ENCODE measurements at regions not wholly inside any gene's neighbourhood (a gene's known extent, or its start where the extent isn't known, plus 50 kb on each side); places are given as distances from the start of the nearest gene placed in this dataset.

DNA sequence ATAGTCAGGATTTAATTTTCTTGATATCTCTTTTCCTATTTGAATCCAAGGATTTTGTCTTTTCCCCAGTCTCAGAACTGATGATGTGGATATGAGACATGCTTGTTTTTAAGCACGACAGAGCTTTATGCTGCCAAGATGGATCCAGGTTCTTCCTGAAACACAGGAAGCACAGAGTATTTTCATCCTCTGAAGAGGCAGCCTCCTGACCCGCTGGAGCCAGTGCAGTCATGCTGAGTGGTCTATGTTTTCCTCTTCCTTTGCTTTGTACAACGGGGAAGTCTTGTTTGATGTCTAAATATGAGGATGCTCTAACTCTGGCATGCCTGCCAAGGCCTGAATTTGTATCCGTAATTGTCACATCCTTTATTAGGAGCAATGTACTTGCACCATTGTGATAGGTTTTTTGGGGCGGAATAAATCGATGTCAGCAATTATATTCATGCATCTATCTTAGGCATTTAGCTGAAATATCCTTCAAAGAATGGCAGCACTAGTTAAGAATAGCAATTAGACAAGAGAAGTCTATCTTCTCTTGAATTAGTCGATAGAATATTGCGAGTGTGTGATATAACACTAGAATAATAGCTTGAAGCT lies 407.1 kb upstream of the JAG1 start:
- Histone ChIP-seq H3K27me3 (ENCODE audit: insufficient read depth, low read depth) (no peaks in the 10 kb centered on the region), H3F3A (ENCODE audit: insufficient read depth, low read depth) (no peaks in the 10 kb centered on the region), H4K20me1 (ENCODE audit: insufficient read depth) (no peaks in the 10 kb centered on the region), H3K27ac (no peak overlapping the region), H3K79me2 (ENCODE audit: low read depth) (no peaks in the 10 kb centered on the region), H3K9me3 (ENCODE audit: insufficient read depth, low read depth) (no peaks in the 10 kb centered on the region), H3K4me3 (no peak overlapping the region), H3K9me2 (ENCODE audit: insufficient read depth) (no peaks in the 10 kb centered on the region), H3K4me2 (no peak overlapping the region), H3K36me3 (ENCODE audit: low read depth) (no peaks in the 10 kb centered on the region), H3K4me1 (replicated peaks; ENCODE audit: insufficient read depth) (no peaks in the 10 kb centered on the region), H2AFZ (no peak overlapping the region)
- intact Hi-C loops (cut with micrococcal nuclease; ENCODE audit: unreplicated experiment), result no loop called here
- ChIA-PET CTCF (no interaction called here), POLR2A (ENCODE audit: unreplicated experiment) (interaction anchor here (0.7 kb wide), 1 partner anchor 79 kb away, joined by 7 read pairs; no protein-coding TSS in a partner anchor)
- no peak for DNase-seq
- no peak for TF ChIP-seq EZH2 (IDR thresholded peaks at IDR 0.05; ENCODE audit: low read depth)
- TF ChIP-seq, protein P1, sequence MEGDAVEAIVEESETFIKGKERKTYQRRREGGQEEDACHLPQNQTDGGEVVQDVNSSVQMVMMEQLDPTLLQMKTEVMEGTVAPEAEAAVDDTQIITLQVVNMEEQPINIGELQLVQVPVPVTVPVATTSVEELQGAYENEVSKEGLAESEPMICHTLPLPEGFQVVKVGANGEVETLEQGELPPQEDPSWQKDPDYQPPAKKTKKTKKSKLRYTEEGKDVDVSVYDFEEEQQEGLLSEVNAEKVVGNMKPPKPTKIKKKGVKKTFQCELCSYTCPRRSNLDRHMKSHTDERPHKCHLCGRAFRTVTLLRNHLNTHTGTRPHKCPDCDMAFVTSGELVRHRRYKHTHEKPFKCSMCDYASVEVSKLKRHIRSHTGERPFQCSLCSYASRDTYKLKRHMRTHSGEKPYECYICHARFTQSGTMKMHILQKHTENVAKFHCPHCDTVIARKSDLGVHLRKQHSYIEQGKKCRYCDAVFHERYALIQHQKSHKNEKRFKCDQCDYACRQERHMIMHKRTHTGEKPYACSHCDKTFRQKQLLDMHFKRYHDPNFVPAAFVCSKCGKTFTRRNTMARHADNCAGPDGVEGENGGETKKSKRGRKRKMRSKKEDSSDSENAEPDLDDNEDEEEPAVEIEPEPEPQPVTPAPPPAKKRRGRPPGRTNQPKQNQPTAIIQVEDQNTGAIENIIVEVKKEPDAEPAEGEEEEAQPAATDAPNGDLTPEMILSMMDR (conservative IDR thresholded peaks at IDR 0.05), result no peak
- BruUV-seq (replicated peaks), result no TSS peak

DNA sequence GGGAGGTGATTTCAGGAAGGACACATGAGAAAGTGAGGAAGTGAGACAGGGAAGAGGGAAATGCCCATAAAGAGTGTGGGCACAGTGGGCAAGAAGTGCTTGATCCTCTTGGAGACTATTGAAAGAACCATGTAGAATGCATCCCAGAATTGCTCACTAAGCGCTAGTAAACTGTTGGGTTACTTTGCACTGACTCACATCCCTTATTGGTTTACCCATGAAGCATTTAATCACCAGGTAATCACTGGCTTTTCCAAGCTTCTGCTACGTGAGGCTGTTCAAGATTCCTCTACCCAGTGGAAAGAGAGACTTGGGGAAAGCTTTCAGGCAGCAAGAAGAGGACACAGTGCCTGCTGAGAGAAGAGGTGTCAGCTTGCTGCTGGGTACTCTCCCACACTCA lies 410.0 kb upstream of the JAG1 start:
- Histone ChIP-seq H3K27ac (no peak overlapping the region), H4K20me1 (ENCODE audit: insufficient read depth) (no peaks in the 10 kb centered on the region), H3K9me2 (ENCODE audit: insufficient read depth) (no peaks in the 10 kb centered on the region), H3K79me2 (ENCODE audit: low read depth) (no peaks in the 10 kb centered on the region), H2AFZ (no peak overlapping the region), H3K27me3 (ENCODE audit: insufficient read depth, low read depth) (no peaks in the 10 kb centered on the region), H3K9me3 (ENCODE audit: insufficient read depth, low read depth) (no peaks in the 10 kb centered on the region), H3F3A (ENCODE audit: insufficient read depth, low read depth) (no peaks in the 10 kb centered on the region), H3K4me2 (no peak overlapping the region), H3K4me1 (replicated peaks; ENCODE audit: insufficient read depth) (no peaks in the 10 kb centered on the region), H3K4me3 (no peak overlapping the region), H3K36me3 (ENCODE audit: low read depth) (no peaks in the 10 kb centered on the region)
- TF ChIP-seq, protein P1 (conservative IDR thresholded peaks at IDR 0.05), result no peak
- TF ChIP-seq EZH2 (IDR thresholded peaks at IDR 0.05; ENCODE audit: low read depth), result no peak
- CTCF ChIA-PET, result no interaction called here
- intact Hi-C loops (cut with micrococcal nuclease; ENCODE audit: unreplicated experiment), result no loop called here
- BruUV-seq (replicated peaks), result no TSS peak
- DNase-seq, result no peak
- POLR2A ChIA-PET (ENCODE audit: unreplicated experiment), result no interaction called here

DNA sequence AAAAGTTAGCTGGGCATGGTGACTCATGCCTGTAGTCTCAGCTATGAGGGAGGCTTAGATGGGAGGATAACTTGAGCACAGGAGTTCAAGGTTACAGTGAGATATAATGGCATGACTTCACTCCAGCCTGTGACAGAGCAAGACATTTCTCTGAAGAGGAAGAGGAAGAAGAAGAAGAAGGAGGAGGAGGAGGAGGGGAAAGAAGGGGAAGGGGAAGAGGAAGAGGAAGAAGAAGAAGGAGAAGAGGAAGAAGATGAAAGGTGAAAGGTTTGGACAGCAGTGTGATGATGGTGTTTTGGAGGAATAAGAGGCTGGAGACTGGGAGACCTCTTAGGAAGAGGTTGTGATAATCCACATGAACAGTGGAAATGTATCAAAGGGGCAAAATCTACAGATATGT lies 410.7 kb upstream of the JAG1 start:
- Histone ChIP-seq H3K79me2 (ENCODE audit: low read depth) (no peaks in the 10 kb centered on the region), H2AFZ (no peak overlapping the region), H3K9me3 (ENCODE audit: insufficient read depth, low read depth) (no peaks in the 10 kb centered on the region), H3K9me2 (ENCODE audit: insufficient read depth) (no peaks in the 10 kb centered on the region), H3K4me1 (replicated peaks; ENCODE audit: insufficient read depth) (no peaks in the 10 kb centered on the region), H3K4me2 (no peak overlapping the region), H3K36me3 (ENCODE audit: low read depth) (no peaks in the 10 kb centered on the region), H3K27me3 (ENCODE audit: insufficient read depth, low read depth) (no peaks in the 10 kb centered on the region), H3K4me3 (no peak overlapping the region), H4K20me1 (ENCODE audit: insufficient read depth) (no peaks in the 10 kb centered on the region), H3K27ac (no peak overlapping the region), H3F3A (ENCODE audit: insufficient read depth, low read depth) (no peaks in the 10 kb centered on the region)
- TF ChIP-seq, protein P1 (conservative IDR thresholded peaks at IDR 0.05), result no peak
- no peak for TF ChIP-seq EZH2 (IDR thresholded peaks at IDR 0.05; ENCODE audit: low read depth)
- BruUV-seq (replicated peaks), result no TSS peak
- intact Hi-C loops (cut with micrococcal nuclease; ENCODE audit: unreplicated experiment), result no loop called here
- DNase-seq, result no peak
- ChIA-PET POLR2A (ENCODE audit: unreplicated experiment) (no interaction called here), CTCF (no interaction called here)
